Esophagus muscularis mucosa (tissue), 3 donors: ENCODE measurements at regions not wholly inside any gene's neighbourhood (a gene's known extent, or its start where the extent isn't known, plus 50 kb on each side); places are given as distances from the start of the nearest gene placed in this dataset.

ENCODE experiments used
- CTCF ChIP-seq, 3 experiments: fragments of 200-600 bp in 2 of 3; fragments of 450-650 bp in 1 of 3; sonication (generic) in 2 of 3; IDR thresholded peaks; one replicate each; pipeline ENCODE4 v1.5.1; 2017 to 2019; ENCODE audit warnings: antibody characterized with exemption in 3 of 3, mild to moderate bottlenecking in 2 of 3, moderate library complexity in 1 of 3
- POLR2A ChIP-seq: fragments of 450-650 bp; IDR thresholded peaks from one replicate; pipeline ENCODE4 v1.6.1; 2017; ENCODE audit warnings: antibody characterized with exemption, moderate library complexity, mild to moderate bottlenecking, low read depth
- POLR2AphosphoS5 ChIP-seq, 2 donors: sonication (generic); formaldehyde crosslinking; IDR thresholded peaks; one replicate each; pipeline ENCODE4 v1.6.1; 2017; ENCODE audit warnings: antibody characterized with exemption in 2 of 2

GRCh38 chr10:16274911-16275310 lies 161.9 kb upstream of the PTER start:
- no peak for TF ChIP-seq POLR2A
- TF ChIP-seq CTCF (IDR thresholded peaks at IDR 0.05), result no peak
- no peak for TF ChIP-seq POLR2AphosphoS5 (IDR thresholded peaks at IDR 0.05)
